HG03469 (cell line): ENCODE measurements at regions not wholly inside any gene's neighbourhood (a gene's known extent, or its start where the extent isn't known, plus 50 kb on each side); places are given as distances from the start of the nearest gene placed in this dataset.

Experiments
- ATAC-seq: cut with Tn5 transposase; IDR thresholded peaks from one replicate; pipeline ENCODE4 v1.9.1; 2021; ENCODE audit warnings: mild to moderate bottlenecking, moderate library complexity, moderate number of reproducible peaks; ENCODE audit not compliant: unreplicated experiment

- ATAC-seq, result no peak
These were observed 83.2 kb upstream of the IRS2 start for GRCh38 chr13:109869312-109870237.

GRCh38 chr13:109868578-109869311 is 82.4 kb upstream of the IRS2 start:
- no peak for ATAC-seq

GRCh38 chr13:109867766-109868165 is 81.4 kb upstream of the IRS2 start:
- no peak for ATAC-seq

GRCh38 chr13:109862627-109863026 is 76.2 kb upstream of the IRS2 start:
- no peak for ATAC-seq

GRCh38 chr13:109859898-109860297 is 73.5 kb upstream of the IRS2 start:
- ATAC-seq, result no peak

GRCh38 chr13:109859216-109859835 is 72.9 kb upstream of the IRS2 start:
- no peak for ATAC-seq

- ATAC-seq, result no peak
These were observed 71.9 kb upstream of the IRS2 start for GRCh38 chr13:109858319-109858718.

- no peak for ATAC-seq
These were observed 71.4 kb upstream of the IRS2 start for GRCh38 chr13:109857803-109858202.

- no peak for ATAC-seq
These were observed 70.9 kb upstream of the IRS2 start for GRCh38 chr13:109857325-109857724.

GRCh38 chr13:109856350-109856749 is 70.0 kb upstream of the IRS2 start:
- ATAC-seq, result no peak

GRCh38 chr13:109853153-109853552 is 66.8 kb upstream of the IRS2 start:
- no peak for ATAC-seq

- ATAC-seq, result no peak
These were observed 59.8 kb upstream of the IRS2 start for GRCh38 chr13:109846185-109846584.

GRCh38 chr13:109844396-109844795 is 58.0 kb upstream of the IRS2 start:
- ATAC-seq, result no peak

- ATAC-seq, result no peak
These were observed 57.3 kb upstream of the IRS2 start for GRCh38 chr13:109843695-109844094.

- no peak for ATAC-seq
These were observed 56.0 kb upstream of the IRS2 start for GRCh38 chr13:109842212-109842920.

GRCh38 chr13:109840893-109841287 is 54.5 kb upstream of the IRS2 start:
- no peak for ATAC-seq

GRCh38 chr13:109840201-109840892 is 54.0 kb upstream of the IRS2 start:
- ATAC-seq, result no peak

GRCh38 chr13:109836629-109837607 is 50.5 kb upstream of the IRS2 start:
- peak; percentile 47 for ATAC-seq
